H7 (cell line): ENCODE measurements at regions not wholly inside any gene's neighbourhood (a gene's known extent, or its start where the extent isn't known, plus 50 kb on each side); places are given as distances from the start of the nearest gene placed in this dataset.
A peak's percentile ranks its signal among the peaks of the same experiment; 100 is the strongest.

Experiments used
- DNase-seq: peaks from one replicate; pipeline ENCODE4 v3.0.0; 2012
- H3K27me3 ChIP-seq: 2 replicates; pipeline ENCODE4 v1.6.0; 2011; ENCODE audit warnings: mild to moderate bottlenecking, low read length; ENCODE audit not compliant: control insufficient read depth, insufficient read depth
- H3K36me3 ChIP-seq: replicated peaks from 2 replicates; pipeline ENCODE4 v1.5.1; 2011; ENCODE audit warnings: low read length; ENCODE audit not compliant: control insufficient read depth, insufficient read depth
- H3K4me3 ChIP-seq: 2 replicates; pipeline ENCODE4 v1.5.1; 2011; ENCODE audit warnings: low read depth, mild to moderate bottlenecking, control low read depth, low read length, moderate library complexity; ENCODE audit not compliant: insufficient read depth

GRCh38 chr10:29946953-29947700 lies 112.3 kb downstream of the JCAD start:
- Histone ChIP-seq H3K4me3 (no peak overlapping the region), H3K36me3 (no peaks in the 10 kb centered on the region), H3K27me3 (no peaks in the 10 kb centered on the region)
- peak; percentile 24 for DNase-seq

- Histone ChIP-seq H3K27me3 (no peaks in the 10 kb centered on the region), H3K4me3 (no peak overlapping the region), H3K36me3 (no peaks in the 10 kb centered on the region)
- DNase-seq = no peak
Observed at GRCh38 chr10:29946614-29946952, 112.8 kb downstream of the JCAD start.

GRCh38 chr10:29941476-29941875 lies 117.9 kb downstream of the JCAD start:
- DNase-seq = no peak
- Histone ChIP-seq H3K27me3 (no peaks in the 10 kb centered on the region), H3K36me3 (no peaks in the 10 kb centered on the region), H3K4me3 (no peak overlapping the region)

- Histone ChIP-seq H3K27me3 (no peaks in the 10 kb centered on the region), H3K4me3 (no peak overlapping the region), H3K36me3 (no peaks in the 10 kb centered on the region)
- DNase-seq = no peak
Observed at GRCh38 chr10:29932991-29933390, 126.4 kb downstream of the JCAD start.

GRCh38 chr10:29931833-29932232 lies 127.6 kb downstream of the JCAD start:
- Histone ChIP-seq H3K27me3 (no peaks in the 10 kb centered on the region), H3K36me3 (no peaks in the 10 kb centered on the region), H3K4me3 (no peak overlapping the region)
- DNase-seq = no peak

- no peak overlapping the region for H3K4me3 ChIP-seq
- no peaks in the 10 kb centered on the region for H3K27me3 ChIP-seq
- no peak for DNase-seq
- no peaks in the 10 kb centered on the region for H3K36me3 ChIP-seq
Observed at GRCh38 chr10:29929006-29929405, 130.4 kb downstream of the JCAD start.

- Histone ChIP-seq H3K36me3 (no peaks in the 10 kb centered on the region), H3K27me3 (no peaks in the 10 kb centered on the region), H3K4me3 (no peak overlapping the region)
- DNase-seq = no peak
Observed at GRCh38 chr10:29926693-29927048, 132.7 kb downstream of the JCAD start.

GRCh38 chr10:29925771-29926692 lies 133.4 kb downstream of the JCAD start:
- Histone ChIP-seq H3K36me3 (no peaks in the 10 kb centered on the region), H3K27me3 (no peaks in the 10 kb centered on the region), H3K4me3 (no peak overlapping the region)
- DNase-seq = no peak

- no peak for DNase-seq
- no peaks in the 10 kb centered on the region for H3K27me3 ChIP-seq
- no peaks in the 10 kb centered on the region for H3K36me3 ChIP-seq
- H3K4me3 ChIP-seq = no peak overlapping the region
Observed at GRCh38 chr10:29924436-29924835, 134.9 kb downstream of the JCAD start.

- DNase-seq = no peak
- no peaks in the 10 kb centered on the region; the same call in 1 of the 2 replicates for H3K27me3 ChIP-seq
- H3K4me3 ChIP-seq = no peak overlapping the region
- H3K36me3 ChIP-seq = no peaks in the 10 kb centered on the region
Observed at GRCh38 chr10:29923416-29923965, 135.9 kb downstream of the JCAD start.

- Histone ChIP-seq H3K27me3 (no peaks in the 10 kb centered on the region; the same call in 1 of the 2 replicates), H3K36me3 (no peaks in the 10 kb centered on the region), H3K4me3 (no peak overlapping the region)
- no peak for DNase-seq
Observed at GRCh38 chr10:29922892-29923291, 136.5 kb downstream of the JCAD start.

GRCh38 chr10:29922226-29922625 lies 137.2 kb downstream of the JCAD start:
- no peak for DNase-seq
- no peaks in the 10 kb centered on the region; the same call in 1 of the 2 replicates for H3K27me3 ChIP-seq
- H3K4me3 ChIP-seq = no peak overlapping the region
- no peaks in the 10 kb centered on the region for H3K36me3 ChIP-seq

GRCh38 chr10:29921071-29921446 lies 138.3 kb downstream of the JCAD start:
- Histone ChIP-seq H3K4me3 (no peak overlapping the region), H3K27me3 (no peaks in the 10 kb centered on the region; the same call in 1 of the 2 replicates), H3K36me3 (no peaks in the 10 kb centered on the region)
- DNase-seq = no peak

GRCh38 chr10:29920408-29921070 lies 138.8 kb downstream of the JCAD start:
- Histone ChIP-seq H3K4me3 (no peak overlapping the region), H3K27me3 (no peaks in the 10 kb centered on the region; the same call in 1 of the 2 replicates), H3K36me3 (no peaks in the 10 kb centered on the region)
- DNase-seq = no peak
